HG02938 (cell line): ENCODE measurements at regions not wholly inside any gene's neighbourhood (a gene's known extent, or its start where the extent isn't known, plus 50 kb on each side); places are given as distances from the start of the nearest gene placed in this dataset.
"Not testable (repeated sequence)": the region's sequence is repeated elsewhere in the genome, so short reads cannot be mapped to it uniquely, and the experiment has no call there.

Source experiments
- ATAC-seq: cut with Tn5 transposase; IDR thresholded peaks from one replicate; pipeline ENCODE4 v1.9.1; 2021; ENCODE audit warnings: mild to moderate bottlenecking, moderate library complexity; ENCODE audit not compliant: unreplicated experiment

DNA sequence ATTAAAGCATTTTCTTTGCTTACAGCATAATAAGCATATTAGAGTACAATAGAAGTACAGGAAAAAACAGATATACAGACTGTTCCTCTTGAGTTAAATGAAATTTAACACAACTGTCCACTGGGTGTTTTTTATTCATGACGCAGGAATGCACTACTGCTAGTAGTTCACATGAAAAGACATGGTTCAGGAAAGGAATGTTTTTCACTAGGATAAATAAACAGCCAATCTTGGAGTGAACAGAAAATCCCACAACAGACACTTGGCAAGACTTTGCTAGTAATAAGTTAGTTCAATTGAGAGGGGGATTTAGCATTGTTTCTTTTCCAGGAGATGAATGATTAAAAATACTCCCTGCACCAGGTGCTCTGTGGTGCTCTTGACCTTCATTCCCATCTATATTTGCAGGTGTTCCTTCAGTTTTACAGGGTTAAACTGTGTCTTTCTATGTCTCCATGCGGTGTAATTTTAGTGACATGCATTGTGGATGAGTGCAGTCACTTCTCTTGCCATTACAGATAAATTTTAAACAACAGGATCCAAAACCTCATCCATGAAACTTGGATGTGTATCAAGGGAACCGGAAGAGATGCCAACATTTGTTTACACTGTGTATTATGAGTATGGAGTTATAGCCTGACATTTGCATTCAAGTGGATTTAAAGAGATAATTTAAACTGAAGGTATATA lies 796.6 kb downstream of the DSC3 start:
- ATAC-seq = no peak

DNA sequence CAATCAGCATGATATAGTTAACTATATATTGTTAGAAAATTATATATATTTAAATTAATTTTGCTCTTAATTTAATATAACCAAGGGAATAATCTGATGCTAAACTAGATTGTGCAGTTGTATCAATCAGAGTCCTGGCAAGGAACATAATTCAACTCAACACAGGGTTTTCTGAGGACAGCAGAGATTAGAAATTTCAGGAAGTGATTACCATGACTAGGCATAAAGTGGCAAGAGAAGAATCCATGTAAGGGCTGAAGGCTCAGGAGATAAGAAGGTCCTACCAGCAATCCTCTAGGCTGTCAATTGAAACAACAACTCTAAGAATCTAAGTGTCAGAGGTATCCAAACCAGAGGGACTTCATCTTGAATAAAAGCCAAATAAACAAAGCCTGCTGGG lies 807.8 kb downstream of the DSC3 start:
- ATAC-seq = no peak

DNA sequence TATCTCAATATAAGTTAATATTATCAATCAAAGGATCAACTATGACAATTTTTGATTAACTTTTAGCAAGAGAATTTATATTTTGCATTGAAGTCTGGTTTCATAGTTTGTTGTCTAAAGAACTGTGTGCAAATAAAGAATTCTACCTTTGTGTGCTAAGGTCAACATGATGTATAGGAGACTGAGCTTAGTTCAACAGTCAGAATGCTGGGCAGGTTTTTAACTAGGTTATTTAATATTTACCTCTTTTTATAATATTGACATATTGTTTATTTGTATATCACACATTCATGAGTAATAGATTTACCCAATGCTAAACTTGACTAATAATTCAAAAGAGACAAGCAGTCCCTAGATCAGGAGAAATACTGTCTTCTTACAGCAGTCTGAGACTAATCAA lies 831.4 kb downstream of the DSC3 start:
- ATAC-seq = no peak

DNA sequence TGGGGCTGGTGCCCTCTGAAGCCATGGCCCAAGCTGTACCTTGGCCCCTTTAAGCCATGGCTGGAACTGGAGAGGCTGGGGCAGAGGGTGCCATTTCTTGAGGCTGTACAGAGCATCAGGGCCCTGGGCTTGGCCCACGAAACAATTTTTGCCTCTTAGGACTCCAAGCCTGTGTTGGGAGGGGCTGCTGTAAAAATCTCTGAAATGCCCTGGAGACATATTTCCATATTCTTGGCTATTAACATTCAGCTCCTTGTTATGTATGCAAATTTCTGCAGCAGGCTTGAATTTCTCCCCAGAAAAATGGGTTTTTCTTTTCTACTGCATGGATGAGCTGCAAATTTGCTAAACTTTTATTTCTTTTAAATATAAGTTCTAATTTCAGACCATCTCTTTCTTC lies 834.0 kb downstream of the DSC3 start:
- ATAC-seq = no peak

DNA sequence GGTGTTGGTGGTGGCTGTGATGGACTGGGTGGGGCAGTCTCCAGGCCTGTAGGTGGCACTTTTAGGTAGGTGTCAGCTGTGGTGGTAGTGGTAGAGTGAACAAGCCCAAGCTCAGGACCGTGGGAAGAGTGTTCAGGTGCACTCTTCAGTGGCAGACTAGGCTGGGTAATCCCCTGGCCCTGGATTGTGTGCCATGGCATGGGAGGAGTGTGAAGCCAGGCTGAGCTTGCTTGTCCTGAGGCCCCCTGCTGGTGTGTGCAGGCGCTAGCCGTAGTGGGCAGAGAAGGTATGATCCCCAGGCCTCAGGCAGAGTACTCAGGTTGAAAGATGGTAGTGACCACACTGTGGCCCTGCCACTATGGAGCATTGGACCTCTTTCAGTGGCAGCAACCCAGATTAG lies 850.3 kb downstream of the DSC3 start:
- ATAC-seq = no peak

DNA sequence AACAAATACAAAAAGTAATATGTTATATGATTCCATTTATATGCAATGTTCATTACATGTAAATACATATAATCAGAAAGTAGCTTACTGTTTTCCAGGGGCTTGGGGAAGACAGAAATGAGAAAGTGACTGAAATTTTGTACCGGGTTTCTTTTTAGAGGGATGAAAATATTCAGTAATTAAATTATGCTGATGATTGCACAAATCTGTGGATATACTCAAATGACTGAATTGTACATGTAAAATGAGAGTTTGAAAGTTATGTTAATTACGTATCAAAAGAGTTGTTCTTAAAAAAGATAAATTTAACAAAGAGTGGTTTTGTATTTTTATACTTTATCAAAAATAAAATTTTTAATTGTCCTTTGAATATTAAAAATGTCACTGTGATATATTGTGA lies 856.3 kb downstream of the DSC3 start:
- no peak for ATAC-seq

DNA sequence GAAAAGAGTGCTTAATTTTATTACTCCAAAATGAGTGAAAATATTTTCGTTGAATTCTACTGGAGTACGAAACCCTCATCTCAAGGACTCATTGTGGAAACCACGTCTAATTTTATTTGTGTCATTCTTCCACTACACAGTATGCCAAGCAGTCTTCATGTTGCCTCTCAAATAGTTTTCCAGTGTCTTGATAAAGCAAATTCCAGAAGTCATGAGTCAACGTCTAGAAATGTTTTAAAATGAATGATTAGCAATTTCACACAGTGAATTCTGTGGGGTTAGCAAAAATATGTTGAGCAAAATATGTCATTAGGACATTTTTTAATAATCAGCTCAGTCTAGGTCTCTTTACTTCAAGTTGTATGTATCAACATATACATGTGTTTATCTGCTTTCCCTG lies 865.5 kb downstream of the DSC3 start:
- no peak for ATAC-seq

DNA sequence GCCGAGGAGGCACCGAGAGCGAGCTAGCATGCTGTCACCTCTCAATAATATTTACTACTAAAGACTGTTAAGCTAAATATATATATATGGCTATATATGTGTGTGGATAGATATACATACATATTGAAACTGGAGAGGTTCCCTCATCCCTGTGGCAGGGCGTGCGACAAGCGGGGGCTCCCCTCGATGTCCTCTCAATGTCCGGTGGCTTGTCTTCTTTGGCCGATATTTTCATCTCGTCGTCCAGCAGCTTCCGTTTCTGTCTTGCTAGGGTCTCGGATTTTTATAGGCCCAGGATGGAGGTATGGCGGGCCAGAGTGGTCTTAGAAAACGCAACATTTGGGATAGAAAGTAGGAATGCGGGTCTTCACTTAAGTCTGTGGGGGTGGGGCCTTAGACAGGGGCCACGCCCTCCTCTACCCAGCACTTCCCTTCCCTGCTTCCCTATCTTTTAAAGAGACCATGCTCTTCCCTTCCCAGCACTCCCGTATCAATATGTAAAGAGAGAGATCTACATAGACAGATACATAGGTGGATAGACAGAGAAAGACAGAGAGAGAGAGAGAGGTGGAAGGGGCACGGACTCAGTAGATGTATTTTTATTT lies 866.8 kb downstream of the DSC3 start:
- no peak for ATAC-seq

DNA sequence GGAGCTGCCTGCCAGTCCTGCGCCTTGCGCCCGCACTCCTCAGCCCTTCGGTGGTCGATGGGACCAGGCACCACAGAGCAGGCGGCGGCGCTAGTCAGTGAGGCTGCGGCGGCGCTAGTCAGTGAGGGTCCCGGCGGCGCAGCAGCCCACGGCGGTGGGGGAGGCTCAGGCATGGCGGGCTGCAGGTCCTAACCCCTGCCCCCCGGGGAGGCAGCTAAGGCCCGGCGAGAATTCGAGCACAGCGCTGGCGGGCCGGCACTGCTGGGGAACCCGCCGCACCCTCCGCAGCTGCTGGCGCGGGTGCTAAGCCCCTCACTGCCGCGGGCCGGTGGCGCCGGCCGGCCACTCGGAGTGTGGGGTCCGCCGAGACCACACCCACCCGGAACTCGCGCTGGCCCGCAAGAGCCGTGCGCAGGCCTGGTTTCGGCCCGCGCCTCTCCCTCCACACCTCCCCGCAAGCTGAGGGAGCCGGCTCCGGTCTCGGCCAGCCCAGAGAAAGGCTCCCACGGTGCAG lies 867.4 kb downstream of the DSC3 start:
- ATAC-seq = no peak

DNA sequence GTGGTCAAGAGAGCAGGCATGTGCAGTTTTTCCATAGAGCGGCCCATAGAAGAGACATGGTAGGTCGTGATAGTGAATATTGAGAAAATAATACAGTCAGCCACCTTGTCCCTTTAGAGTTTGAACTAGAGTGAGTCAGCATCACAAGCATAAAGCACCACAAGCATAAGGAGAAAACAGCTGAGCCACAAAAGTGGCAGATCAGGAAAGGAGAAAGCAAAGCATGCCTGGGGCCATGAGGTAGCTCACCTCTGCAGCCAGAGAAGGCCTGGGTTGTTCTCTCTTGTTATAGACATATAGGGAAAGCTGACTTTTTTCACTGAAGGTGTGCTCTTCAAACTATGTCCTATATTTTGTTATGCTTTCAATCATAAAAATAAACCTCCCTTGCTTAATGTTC lies 879.0 kb downstream of the DSC3 start:
- ATAC-seq = no peak

DNA sequence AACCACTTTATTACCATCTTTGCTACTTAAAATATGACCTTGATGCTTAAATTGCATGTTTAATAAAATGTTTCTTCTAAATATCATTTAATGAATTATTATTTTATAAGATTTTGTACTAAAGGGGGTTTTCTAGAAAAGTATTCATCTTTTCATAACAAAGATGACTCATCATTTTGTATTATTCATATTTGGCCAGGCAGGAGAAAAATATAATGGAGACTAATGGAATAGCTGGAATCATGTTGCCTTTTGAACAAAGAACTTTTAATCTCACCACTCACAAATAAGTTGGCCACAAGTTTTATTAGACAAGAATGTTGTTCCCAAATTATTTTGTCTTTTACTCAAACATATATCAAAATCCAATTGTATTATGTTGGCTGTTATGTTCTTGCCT lies 882.4 kb downstream of the DSC3 start:
- ATAC-seq = no peak

DNA sequence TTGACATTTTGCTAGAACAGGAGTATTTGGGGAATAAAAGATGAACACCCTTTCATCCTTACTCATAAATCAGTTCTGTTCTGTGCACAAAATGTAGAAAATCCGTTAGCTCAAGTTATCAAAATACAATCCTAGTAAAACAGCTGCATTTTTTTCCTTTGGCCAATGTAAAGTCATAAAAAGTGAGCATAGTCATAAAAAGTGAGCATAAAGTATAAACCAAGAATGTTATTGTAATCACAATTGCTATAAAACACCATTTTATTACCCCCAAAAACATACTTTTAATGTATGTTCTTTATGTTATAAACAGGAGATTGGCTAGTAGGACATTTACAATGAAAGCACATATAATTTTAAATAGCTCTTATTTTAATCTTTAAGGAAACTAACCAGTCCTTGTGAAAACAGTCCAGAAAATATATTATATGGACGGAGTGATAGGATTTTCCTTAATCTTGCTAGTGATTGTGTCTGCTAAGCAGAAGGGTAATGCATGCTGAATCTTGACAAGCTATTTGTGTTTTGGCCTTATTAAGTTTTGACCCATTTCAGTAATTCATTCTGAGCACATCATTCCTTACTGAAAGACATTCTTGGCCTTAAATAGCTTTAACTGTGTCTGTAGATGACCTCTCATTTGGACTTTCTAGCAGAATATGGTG lies 891.8 kb downstream of the DSC3 start:
- ATAC-seq = no peak

DNA sequence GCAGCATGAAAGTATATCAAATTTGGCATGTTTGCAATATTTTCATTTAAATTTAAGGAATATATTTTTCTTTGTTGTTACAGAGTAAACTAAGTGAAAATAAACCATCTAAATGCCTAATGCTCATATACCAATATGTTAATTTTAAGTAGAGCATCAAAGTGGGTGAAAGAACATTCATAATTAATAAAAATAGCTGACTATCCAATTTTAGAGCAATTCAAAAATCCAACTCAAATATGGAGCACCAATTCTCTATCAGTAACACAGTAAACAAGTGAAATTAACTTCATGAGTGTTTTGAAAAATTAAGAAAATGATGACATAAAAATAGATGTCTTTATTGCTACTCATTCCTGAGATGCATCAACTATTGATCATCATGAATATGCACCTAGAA lies 893.0 kb downstream of the DSC3 start:
- no peak for ATAC-seq

DNA sequence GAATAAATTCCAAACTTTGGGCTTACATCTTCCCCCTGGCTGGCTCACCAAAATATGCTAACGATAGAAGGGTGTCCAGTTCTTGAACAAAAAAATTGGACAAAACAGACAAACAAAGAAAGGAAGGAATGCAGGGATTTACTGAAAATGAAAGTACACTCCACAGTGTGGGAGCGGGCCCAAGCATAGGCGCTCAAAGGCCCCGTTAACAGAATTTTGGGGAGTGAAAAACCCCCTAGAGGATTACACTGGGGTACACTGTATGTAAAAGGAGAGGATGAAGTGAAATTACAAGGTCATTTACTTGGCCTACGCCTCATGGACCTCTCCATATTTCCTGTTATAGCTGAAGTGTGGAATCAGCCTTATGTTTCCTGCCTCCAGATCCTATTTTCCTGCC lies 899.7 kb downstream of the DSC3 start:
- ATAC-seq = no peak

DNA sequence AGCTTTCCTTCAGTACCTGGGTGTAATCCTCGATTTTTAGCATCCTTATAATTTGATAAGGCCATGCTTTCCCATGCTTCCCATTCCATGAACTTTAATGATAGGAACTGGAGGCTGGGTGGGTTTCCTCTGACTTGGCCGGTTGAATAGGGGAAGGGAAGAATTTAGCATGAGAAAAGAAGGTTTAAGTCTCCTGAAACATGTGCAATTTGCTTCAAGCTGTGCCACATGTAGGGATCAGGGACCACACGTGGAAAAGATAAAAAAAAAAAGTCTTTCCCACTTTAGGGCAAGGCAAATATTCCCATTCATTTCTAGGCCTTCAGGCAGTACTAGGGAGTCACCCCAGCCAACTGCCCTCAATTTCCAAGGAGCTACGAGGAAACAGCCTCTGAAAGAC lies 900.3 kb downstream of the DSC3 start:
- no peak for ATAC-seq

DNA sequence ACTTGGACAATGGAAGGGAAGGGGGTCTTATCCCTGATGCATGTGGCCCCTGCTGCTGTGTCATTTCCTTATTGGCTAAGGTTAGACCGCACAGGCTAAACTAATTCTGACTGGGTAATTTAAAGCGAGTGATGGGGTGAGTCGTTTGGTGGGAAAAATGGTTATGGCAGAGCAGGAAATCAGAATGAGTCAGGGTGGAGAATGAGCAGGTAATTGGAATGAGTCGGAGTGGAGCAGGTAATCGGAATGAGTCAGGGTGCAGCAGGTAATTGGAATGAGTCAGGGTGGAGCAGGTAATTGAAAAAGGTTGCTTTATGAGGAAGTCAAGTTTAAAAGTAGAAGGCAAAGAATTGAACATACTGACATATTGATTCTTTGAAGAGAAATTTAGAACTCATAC lies 901.0 kb downstream of the DSC3 start:
- ATAC-seq = not testable (repeated sequence)

DNA sequence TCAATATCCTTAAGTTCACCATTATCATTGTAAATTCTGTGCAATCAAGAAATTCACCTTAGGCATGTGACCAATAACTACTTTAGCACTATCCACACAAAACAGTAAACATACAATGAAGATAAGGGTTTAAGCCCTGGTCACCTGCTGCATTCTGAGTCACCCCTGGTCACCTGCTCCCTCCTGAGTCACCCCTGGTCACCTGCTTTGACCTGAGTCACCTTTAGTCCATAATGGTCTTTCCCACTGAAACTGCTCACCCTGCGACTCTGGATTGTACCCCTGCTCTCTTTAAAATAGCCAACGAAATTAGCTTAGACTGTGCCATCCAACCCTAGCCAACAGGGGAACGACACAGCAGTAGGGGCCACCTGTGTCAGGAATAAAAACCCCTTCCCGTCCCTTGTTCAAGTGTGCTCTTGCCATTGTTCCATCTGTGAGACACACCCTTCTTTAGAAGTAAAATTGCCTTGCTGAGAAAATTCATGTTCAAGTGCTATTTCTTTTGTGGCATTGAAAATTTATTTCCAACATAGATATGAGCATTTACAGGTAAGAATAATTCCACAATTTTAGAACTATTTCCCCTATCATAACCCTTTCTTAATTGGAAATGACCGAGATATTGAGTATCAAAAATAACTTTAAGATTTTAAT lies 902.8 kb downstream of the DSC3 start:
- no peak for ATAC-seq

DNA sequence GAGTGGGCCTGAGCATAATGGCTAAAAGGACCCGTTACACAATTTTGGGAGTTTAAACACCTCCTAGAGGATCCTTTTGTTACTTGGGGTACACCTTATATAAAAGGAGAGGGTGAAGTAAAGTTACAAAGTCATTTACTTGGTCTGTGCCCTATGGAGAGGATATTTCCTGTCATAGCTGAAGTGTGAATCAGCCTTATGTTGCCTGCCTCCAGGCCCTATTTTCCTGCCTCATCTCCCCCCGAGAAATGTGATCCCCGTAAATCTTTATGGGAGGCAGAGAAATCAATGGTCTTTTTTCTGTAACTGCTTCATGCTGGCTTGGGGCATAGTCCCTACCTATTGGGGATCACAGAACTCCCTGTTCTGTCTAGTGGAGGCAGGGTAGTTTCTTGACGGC lies 906.6 kb downstream of the DSC3 start:
- ATAC-seq = no peak

DNA sequence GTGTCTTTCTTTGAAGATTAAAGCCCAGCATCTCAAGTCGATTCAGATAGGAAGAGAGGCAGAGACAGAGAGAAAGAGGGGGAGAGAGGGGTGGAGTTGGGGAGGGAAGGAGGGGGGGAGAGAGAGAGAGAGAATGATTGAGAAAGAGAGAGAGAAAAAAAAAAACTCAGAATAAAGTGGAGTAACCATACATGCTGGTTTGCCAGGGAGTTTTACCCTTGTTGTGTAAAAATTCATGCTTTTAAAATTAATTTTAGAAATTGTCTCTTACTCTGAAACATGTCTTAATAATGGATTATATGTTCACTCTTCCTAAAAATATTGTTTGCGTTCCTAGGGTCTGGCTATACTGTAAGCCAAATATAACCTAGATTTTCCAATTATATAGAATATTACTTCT lies 908.5 kb downstream of the DSC3 start:
- ATAC-seq = no peak

DNA sequence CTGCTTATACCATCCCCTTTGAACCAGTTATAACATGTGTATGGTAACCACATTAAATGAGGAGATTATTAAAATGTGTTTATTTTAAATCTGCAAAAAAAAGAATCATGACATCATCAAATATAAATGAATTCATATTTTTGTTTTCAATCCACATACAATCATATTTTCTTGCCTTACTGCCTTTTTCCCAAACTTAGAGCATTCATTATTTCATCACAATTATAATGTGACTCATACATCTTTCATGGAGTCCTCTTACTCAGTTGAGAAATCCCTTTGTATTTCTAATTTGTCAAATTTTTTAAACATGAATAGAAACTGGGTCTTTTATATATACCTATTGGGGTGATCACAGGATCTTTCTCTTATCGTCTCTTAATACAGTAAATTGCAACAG lies 909.6 kb downstream of the DSC3 start:
- ATAC-seq = no peak

DNA sequence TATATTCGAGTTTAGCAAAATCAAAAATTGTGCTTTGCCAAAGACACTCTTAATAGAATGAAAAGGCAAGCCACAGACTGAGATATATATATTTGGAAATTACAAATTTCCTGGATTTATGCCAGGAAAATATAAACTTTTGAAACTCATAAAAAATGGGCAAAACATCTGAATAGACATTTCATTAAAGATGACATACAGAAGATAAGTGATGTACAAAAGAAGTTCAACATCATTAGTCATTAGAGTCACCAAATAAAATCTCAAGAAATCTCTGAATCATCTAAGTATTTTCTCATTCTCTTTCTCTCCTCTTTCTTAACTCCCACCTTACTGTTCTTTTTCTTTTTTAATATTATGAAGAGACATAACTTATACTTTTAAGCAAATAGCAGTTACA lies 921.1 kb downstream of the DSC3 start:
- ATAC-seq = no peak

DNA sequence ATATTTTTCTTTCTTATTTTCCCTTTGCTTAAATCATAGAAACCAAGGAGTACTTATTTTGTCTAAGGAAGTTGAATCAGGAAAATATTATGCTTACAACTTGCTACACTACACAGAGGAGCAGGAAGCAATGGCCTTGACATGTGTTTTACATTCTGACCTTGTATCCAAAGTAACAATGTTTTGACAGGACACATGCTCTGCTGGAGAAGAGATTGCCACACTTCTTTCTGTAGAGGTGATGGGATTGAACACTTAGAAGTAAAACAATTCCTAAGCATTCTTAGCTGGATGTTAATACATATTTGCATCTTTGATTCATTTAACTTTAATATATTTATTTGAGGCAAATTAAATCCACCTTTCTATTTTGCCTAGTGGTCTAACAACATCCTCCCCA lies 929.1 kb downstream of the DSC3 start:
- no peak for ATAC-seq
